ENCODE measurements at regions not wholly inside any gene's neighbourhood (a gene's known extent, or its start where the extent isn't known, plus 50 kb on each side); places are given as distances from the start of the nearest gene placed in this dataset.

DNA sequence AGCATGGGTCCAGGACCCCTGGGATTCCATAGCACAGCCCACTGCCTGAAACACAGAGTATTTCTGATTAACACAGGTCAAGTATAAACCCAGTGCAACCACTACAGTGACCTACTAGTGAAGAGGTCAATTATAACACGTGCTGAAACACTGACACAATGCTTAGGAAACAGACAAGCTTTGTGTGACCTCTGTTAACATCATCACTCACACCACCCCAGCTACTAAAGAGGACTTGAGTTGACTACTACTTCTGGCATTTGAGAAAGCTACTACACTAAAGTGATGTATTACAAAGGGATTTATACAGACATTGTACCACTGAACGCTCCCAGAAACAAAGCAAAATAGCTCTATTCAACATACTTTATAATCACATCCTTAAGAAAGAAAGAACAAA, 1935.9 kb upstream of the PCDH20 start:
- H3K23me2 ChIP-seq (ENCODE audit: insufficient read length, low read depth, low read length, poor library complexity, severe bottlenecking), result no peaks in the 10 kb centered on the region

More for the DNA sequence above, 1935.9 kb upstream of the PCDH20 start:
- no peaks in the 10 kb centered on the region for H3K27me3 Mint-ChIP-seq (ENCODE audit: low read depth)
- Histone ChIP-seq H3K4me1 (ENCODE audit: insufficient read depth, low read length) (no peaks in the 10 kb centered on the region), H2BK5ac (ENCODE audit: insufficient read length, low read length) (no peak overlapping the region), H3T11ph (ENCODE audit: low read length) (no peak overlapping the region), H3K4me2 (ENCODE audit: insufficient read depth, insufficient read length, low read length) (no peak overlapping the region), H3K27me3 (ENCODE audit: insufficient read depth, low read length) (no peaks in the 10 kb centered on the region), H4K91ac (ENCODE audit: insufficient read length, low read depth, low read length) (no peak overlapping the region), H2AFZ (ENCODE audit: low read length) (no peak overlapping the region), H3K23ac (ENCODE audit: insufficient read length, low read depth, low read length) (no peak overlapping the region), H2BK20ac (ENCODE audit: low read depth, low read length, poor library complexity, severe bottlenecking) (no peak overlapping the region), H3K18ac (ENCODE audit: insufficient read length, low read depth, low read length) (no peak overlapping the region), H3K9ac (ENCODE audit: extremely low read depth, insufficient read length, low read length) (no peak overlapping the region), H3K56ac (ENCODE audit: insufficient read length, low read depth, low read length) (no peak overlapping the region), H4K20me1 (ENCODE audit: control insufficient read depth, insufficient read depth, insufficient read length) (no peaks in the 10 kb centered on the region), H2AK5ac (ENCODE audit: insufficient read length, low read length) (no peak overlapping the region), H3K79me2 (ENCODE audit: insufficient read depth, low read length) (no peaks in the 10 kb centered on the region), H4K5ac (ENCODE audit: insufficient read length, low read depth, low read length) (no peak overlapping the region), H3K9me3 (ENCODE audit: control insufficient read depth, low read depth, low read length) (no peaks in the 10 kb centered on the region), H4K8ac (replicated peaks; ENCODE audit: insufficient read length, low read depth, low read length) (no peak overlapping the region), H3K14ac (ENCODE audit: insufficient read depth, low read length) (no peak overlapping the region), H3K79me1 (ENCODE audit: insufficient read depth, low read depth, low read length, poor library complexity, severe bottlenecking) (no peaks in the 10 kb centered on the region), H3K4ac (ENCODE audit: low read depth, low read length) (no peak overlapping the region), H2BK12ac (ENCODE audit: insufficient read length, low read depth, low read length) (no peak overlapping the region), H2BK120ac (ENCODE audit: low read depth, low read length, poor library complexity, severe bottlenecking) (no peak overlapping the region), H3K27ac (ENCODE audit: insufficient read length, low read depth, low read length) (no peak overlapping the region), H2BK15ac (ENCODE audit: low read depth, low read length) (no peak overlapping the region)
- H3K27ac Mint-ChIP-seq, result no peak overlapping the region
- TF ChIP-seq CTCF (conservative IDR thresholded peaks at IDR 0.05), result no peak
- H3K9me3 Mint-ChIP-seq, result no peaks in the 10 kb centered on the region
- DNase-seq, result no peak
- no peaks in the 10 kb centered on the region for H3K4me1 Mint-ChIP-seq
- H3K36me3 Mint-ChIP-seq (ENCODE audit: insufficient read depth in 1 of 3, low read depth in 3 of 3), result no peaks in the 10 kb centered on the region
- no CpG with 5 or more reads among the region's 2 CpGs for WGBS (ENCODE audit: extremely low coverage, insufficient read length, low lambda C conversion rate)
- H3K4me3 Mint-ChIP-seq, result no peak overlapping the region
